ENCODE measurements at regions not wholly inside any gene's neighbourhood (a gene's known extent, or its start where the extent isn't known, plus 50 kb on each side); places are given as distances from the start of the nearest gene placed in this dataset.

GRCh38 chr12:65754744-65755595 is 69.3 kb upstream of the HMGA2 start:
- no peak overlapping the region for H3K4me3 ChIP-seq (ENCODE audit: low read depth, low read length)
- TF ChIP-seq CTCF (IDR thresholded peaks at IDR 0.05; ENCODE audit: insufficient read depth, low read length), result no peak
- no peak for DNase-seq (ENCODE audit: low read depth)

- TF ChIP-seq CTCF (IDR thresholded peaks at IDR 0.05; ENCODE audit: insufficient read depth, low read length), result no peak
- no peak for DNase-seq (ENCODE audit: low read depth)
- no peak overlapping the region for H3K4me3 ChIP-seq (ENCODE audit: low read depth, low read length)
Observed at GRCh38 chr12:65755596-65755978, 68.7 kb upstream of the HMGA2 start.

- DNase-seq (ENCODE audit: low read depth), result no peak
- no peak overlapping the region for H3K4me3 ChIP-seq (ENCODE audit: low read depth, low read length)
- no peak for TF ChIP-seq CTCF (IDR thresholded peaks at IDR 0.05; ENCODE audit: insufficient read depth, low read length)
Observed at GRCh38 chr12:65756267-65756666, 68.0 kb upstream of the HMGA2 start.

- no peak for TF ChIP-seq CTCF (IDR thresholded peaks at IDR 0.05; ENCODE audit: insufficient read depth, low read length)
- no peak for DNase-seq (ENCODE audit: low read depth)
- H3K4me3 ChIP-seq (ENCODE audit: low read depth, low read length), result no peak overlapping the region
Observed at GRCh38 chr12:65756956-65757511, 67.2 kb upstream of the HMGA2 start.

- no peak for DNase-seq (ENCODE audit: low read depth)
- no peak for TF ChIP-seq CTCF (IDR thresholded peaks at IDR 0.05; ENCODE audit: insufficient read depth, low read length)
Observed at GRCh38 chr12:65758401-65758800, 65.9 kb upstream of the HMGA2 start.

GRCh38 chr12:65759735-65760134 is 64.5 kb upstream of the HMGA2 start:
- TF ChIP-seq CTCF (IDR thresholded peaks at IDR 0.05; ENCODE audit: insufficient read depth, low read length), result no peak
- DNase-seq (ENCODE audit: low read depth), result no peak

More at GRCh38 chr12:65758401-65758800, 65.9 kb upstream of the HMGA2 start:
- H3K4me3 ChIP-seq (ENCODE audit: low read depth, low read length), result no peak overlapping the region

More at GRCh38 chr12:65759735-65760134, 64.5 kb upstream of the HMGA2 start:
- no peak overlapping the region for H3K4me3 ChIP-seq (ENCODE audit: low read depth, low read length)

Measured in fibroblast of the aortic adventitia (primary cell).